Transverse colon (tissue), 4 donors: ENCODE measurements at regions not wholly inside any gene's neighbourhood (a gene's known extent, or its start where the extent isn't known, plus 50 kb on each side); places are given as distances from the start of the nearest gene placed in this dataset.

ENCODE experiments used
- DNase-seq: peaks from one replicate; pipeline ENCODE4 v3.0.0-alpha.2; 2019
- H3K27ac ChIP-seq, 4 donors: fragments of 200-600 bp; sonication (generic); 2 replicates each; pipeline ENCODE4 v1.5.1; 2016 to 2018; ENCODE audit warnings: inconsistent platforms in 4 of 4
- H3K27me3 ChIP-seq: fragments of 200-600 bp; sonication (generic); 2 replicates; pipeline ENCODE4 v1.5.1; 2017; ENCODE audit warnings: inconsistent platforms
- H3K36me3 ChIP-seq, 4 donors: fragments of 200-600 bp; sonication (generic); 2 replicates each; pipeline ENCODE4 v1.5.1; 2017 to 2019; ENCODE audit warnings: inconsistent platforms in 4 of 4
- H3K4me1 ChIP-seq, 4 donors: fragments of 200-600 bp; sonication (generic); 2 replicates each; pipeline ENCODE4 v1.5.1; 2017 to 2020; ENCODE audit warnings: inconsistent platforms in 4 of 4
- H3K4me3 ChIP-seq, 4 donors: fragments of 200-600 bp; sonication (generic); 1 replicate in 1 of 4; 2 replicates in 3 of 4; pipeline versions ENCODE4 v1.5.1 to v1.6.1; 2017 to 2019; ENCODE audit warnings: inconsistent platforms in 4 of 4
- H3K9me3 ChIP-seq, 2 donors: fragments of 200-600 bp; sonication (generic); 2 replicates each; pipeline ENCODE4 v1.5.1; 2017 to 2019; ENCODE audit warnings: inconsistent platforms in 2 of 2
- EP300 ChIP-seq: sonication (generic); formaldehyde crosslinking; IDR thresholded peaks from one replicate; pipeline ENCODE4 v1.6.1; 2017; ENCODE audit warnings: antibody characterized with exemption, low read depth
- POLR2A ChIP-seq: fragments of 450-650 bp; IDR thresholded peaks from one replicate; pipeline ENCODE4 v1.6.1; 2016; ENCODE audit warnings: antibody characterized with exemption, mild to moderate bottlenecking, moderate library complexity
- POLR2AphosphoS5 ChIP-seq, 3 donors: sonication (generic); formaldehyde crosslinking; IDR thresholded peaks; one replicate each; pipeline ENCODE4 v1.6.1; 2016; ENCODE audit warnings: antibody characterized with exemption in 3 of 3
- WGBS, 2 donors: methylation state at CpG; one replicate each; pipeline ENCODE4 v1.1.5; 2018; ENCODE audit warnings: low coverage in 1 of 2; 5-methylcytosine and 5-hydroxymethylcytosine counted together
- in situ Hi-C, 4 donors: fragments of 200-750 bp; cut with MboI; loops; one replicate each; pipeline versions ENCODE4 v1.15.0 to v1.15.1; 2017; ENCODE audit warnings: low sequenced_read_pairs in 3 of 4, low pct_ligation_motif_present in 1 of 4, low pct_unique_long_range_greater_than_20kb in 1 of 4
- intact Hi-C: fragments of 100-400 bp; cut with DNase I; formaldehyde crosslinking; loops from one replicate; pipeline ENCODE4 v1.15.1; 2023; ENCODE audit warnings: low total_unique reads
- TF ChIP-seq, protein P1 (sequence below), 5 experiments: fragments of 200-600 bp in 3 of 5; fragments of 450-650 bp in 2 of 5; sonication (generic) in 3 of 5; IDR thresholded peaks; 1 replicate in 2 of 5; 2 replicates in 3 of 5; pipeline ENCODE4 v1.5.1; 2016 to 2017; ENCODE audit warnings: antibody characterized with exemption in 5 of 5, inconsistent platforms in 3 of 5, mild to moderate bottlenecking in 2 of 5, moderate library complexity in 1 of 5

DNA sequence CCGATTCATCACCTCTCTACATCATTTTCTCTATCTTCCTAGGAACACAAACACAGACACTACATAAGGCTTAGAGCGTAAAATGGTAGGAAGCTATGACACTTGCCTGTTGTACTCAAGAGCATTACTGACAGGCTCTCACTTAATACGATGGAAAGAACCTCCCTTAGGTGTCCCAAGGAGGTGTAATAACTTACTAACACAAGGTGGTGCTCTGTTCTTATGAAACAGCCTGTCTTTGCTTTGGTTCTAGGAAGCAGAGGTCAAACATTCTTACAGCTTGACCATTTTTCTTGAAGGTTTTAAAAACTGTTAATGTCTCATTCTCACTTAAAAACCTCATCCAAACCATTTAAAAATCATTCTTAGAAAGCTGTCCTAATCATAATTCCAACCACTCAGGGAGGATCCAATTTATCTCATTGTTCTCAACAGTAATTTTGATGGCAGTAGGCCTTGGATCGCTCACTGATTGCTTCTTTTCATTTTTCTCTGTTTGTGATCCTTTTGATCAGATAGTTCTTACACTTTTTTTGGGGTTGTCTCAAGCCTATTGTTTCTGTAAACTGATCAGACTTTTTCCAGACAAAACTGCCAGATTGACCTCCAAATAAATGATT lies 317.8 kb upstream of the AGTR1 start:
- WGBS, 2 donors, result 63 to 67% methylated on average over 4 of the region's 4 CpGs
- no peaks in the 10 kb centered on the region for H3K9me3 ChIP-seq
- no peak overlapping the region for H3K27ac ChIP-seq
- no peak for DNase-seq
- no peak overlapping the region for H3K4me3 ChIP-seq
- H3K27me3 ChIP-seq, result no peaks in the 10 kb centered on the region
- in situ Hi-C loops, result loop anchor here (25.0 kb wide), 2 partner anchors 332 to 557 kb away; no protein-coding TSS in a partner anchor
- no peaks in the 10 kb centered on the region for H3K4me1 ChIP-seq
- intact Hi-C loops, result loop anchor here (10.0 kb wide), 1 partner anchor 565 kb away; no protein-coding TSS in a partner anchor
- H3K36me3 ChIP-seq, result no peaks in the 10 kb centered on the region
- no peak for TF ChIP-seq EP300
- TF ChIP-seq, protein P1, sequence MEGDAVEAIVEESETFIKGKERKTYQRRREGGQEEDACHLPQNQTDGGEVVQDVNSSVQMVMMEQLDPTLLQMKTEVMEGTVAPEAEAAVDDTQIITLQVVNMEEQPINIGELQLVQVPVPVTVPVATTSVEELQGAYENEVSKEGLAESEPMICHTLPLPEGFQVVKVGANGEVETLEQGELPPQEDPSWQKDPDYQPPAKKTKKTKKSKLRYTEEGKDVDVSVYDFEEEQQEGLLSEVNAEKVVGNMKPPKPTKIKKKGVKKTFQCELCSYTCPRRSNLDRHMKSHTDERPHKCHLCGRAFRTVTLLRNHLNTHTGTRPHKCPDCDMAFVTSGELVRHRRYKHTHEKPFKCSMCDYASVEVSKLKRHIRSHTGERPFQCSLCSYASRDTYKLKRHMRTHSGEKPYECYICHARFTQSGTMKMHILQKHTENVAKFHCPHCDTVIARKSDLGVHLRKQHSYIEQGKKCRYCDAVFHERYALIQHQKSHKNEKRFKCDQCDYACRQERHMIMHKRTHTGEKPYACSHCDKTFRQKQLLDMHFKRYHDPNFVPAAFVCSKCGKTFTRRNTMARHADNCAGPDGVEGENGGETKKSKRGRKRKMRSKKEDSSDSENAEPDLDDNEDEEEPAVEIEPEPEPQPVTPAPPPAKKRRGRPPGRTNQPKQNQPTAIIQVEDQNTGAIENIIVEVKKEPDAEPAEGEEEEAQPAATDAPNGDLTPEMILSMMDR (IDR thresholded peaks at IDR 0.05), result peak; percentile 35 to 59 (median 45)

DNA sequence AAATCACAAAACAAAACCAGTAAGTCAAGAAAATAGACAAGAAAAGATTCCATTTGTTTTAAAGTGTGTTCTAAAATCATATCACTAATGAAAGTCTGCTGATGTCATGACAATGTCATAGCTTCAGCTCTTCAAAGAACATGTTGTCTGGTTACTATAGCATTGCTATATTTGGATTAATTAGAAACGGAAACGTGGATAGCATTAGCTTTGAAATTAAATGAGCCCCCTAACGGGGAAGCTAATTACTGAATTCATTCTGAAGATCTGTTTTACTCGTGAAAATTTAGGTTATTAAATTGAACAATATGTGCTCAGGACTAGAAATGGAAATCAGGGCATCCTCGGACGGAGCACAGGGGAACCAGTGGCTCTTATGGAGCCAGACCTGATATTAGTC lies 316.7 kb upstream of the AGTR1 start:
- H3K4me1 ChIP-seq, result no peaks in the 10 kb centered on the region
- TF ChIP-seq, protein P1 (IDR thresholded peaks at IDR 0.05), result no peak
- TF ChIP-seq POLR2A, result no peak
- no peak for TF ChIP-seq POLR2AphosphoS5 (IDR thresholded peaks at IDR 0.05)
- TF ChIP-seq EP300, result no peak
- DNase-seq, result no peak
- in situ Hi-C loops, result loop anchor here (25.0 kb wide), 2 partner anchors 331 to 556 kb away; no protein-coding TSS in a partner anchor
- no peaks in the 10 kb centered on the region for H3K36me3 ChIP-seq
- H3K27me3 ChIP-seq, result no peaks in the 10 kb centered on the region
- no peak overlapping the region for H3K4me3 ChIP-seq
- 67 to 82% methylated on average over 6 of the region's 6 CpGs for WGBS, 2 donors
- H3K9me3 ChIP-seq, result no peaks in the 10 kb centered on the region
- intact Hi-C loops, result no loop called here
- H3K27ac ChIP-seq, result no peak overlapping the region

GRCh38 chr3:148389916-148390315 lies 307.8 kb upstream of the AGTR1 start:
- Histone ChIP-seq H3K4me1 (no peaks in the 10 kb centered on the region), H3K36me3 (no peaks in the 10 kb centered on the region), H3K9me3 (no peaks in the 10 kb centered on the region), H3K27ac (no peak overlapping the region), H3K4me3 (no peak overlapping the region), H3K27me3 (no peaks in the 10 kb centered on the region)
- no peak for DNase-seq
- 64 to 66% methylated on average over 4 of the region's 4 CpGs for WGBS, 2 donors
- in situ Hi-C loops (loop anchor here (25.0 kb wide), 2 partner anchors 322 to 547 kb away; no protein-coding TSS in a partner anchor), intact Hi-C loops (no loop called here)
- TF ChIP-seq EP300 (no peak), POLR2A (no peak), POLR2AphosphoS5 (IDR thresholded peaks at IDR 0.05) (no peak)
- TF ChIP-seq, protein P1 (IDR thresholded peaks at IDR 0.05), result no peak

- no peaks in the 10 kb centered on the region for H3K4me1 ChIP-seq
- TF ChIP-seq EP300 (no peak), POLR2AphosphoS5 (IDR thresholded peaks at IDR 0.05) (no peak), POLR2A (no peak)
- TF ChIP-seq, protein P1 (IDR thresholded peaks at IDR 0.05), result no peak
- no peak overlapping the region for H3K27ac ChIP-seq
- H3K27me3 ChIP-seq, result no peaks in the 10 kb centered on the region
- DNase-seq, result no peak
- H3K9me3 ChIP-seq, result no peaks in the 10 kb centered on the region
- in situ Hi-C loops, result loop anchor here (25.0 kb wide), 2 partner anchors 316 to 541 kb away; no protein-coding TSS in a partner anchor
- no peak overlapping the region for H3K4me3 ChIP-seq
- intact Hi-C loops, result no loop called here
- no peaks in the 10 kb centered on the region for H3K36me3 ChIP-seq
These were observed 301.9 kb upstream of the AGTR1 start for GRCh38 chr3:148395821-148396220.
